ENCODE measurements at regions not wholly inside any gene's neighbourhood (a gene's known extent, or its start where the extent isn't known, plus 50 kb on each side); places are given as distances from the start of the nearest gene placed in this dataset.

GRCh38 chr12:13595536-13596443 lies 385.6 kb downstream of the GRIN2B start:
- no peaks in the 10 kb centered on the region for H3K9me3 ChIP-seq (ENCODE audit: control insufficient read depth in 5 of 5, low read length in 5 of 5)
- H3K27ac ChIP-seq (ENCODE audit: low read depth, low read length) = no peak overlapping the region
- no peaks in the 10 kb centered on the region for H3K27me3 ChIP-seq (ENCODE audit: control insufficient read depth in 5 of 5, insufficient read depth in 4 of 5, low read length in 5 of 5)

GRCh38 chr12:13594731-13595514 lies 386.5 kb downstream of the GRIN2B start:
- Histone ChIP-seq H3K4me1 (ENCODE audit: control insufficient read depth in 5 of 5, insufficient read depth in 5 of 5, low read length in 5 of 5) (no peaks in the 10 kb centered on the region), H3K9ac (ENCODE audit: low read length in 5 of 5) (no peak overlapping the region), H3K4me3 (ENCODE audit: low read depth in 1 of 5, low read length in 5 of 5) (no peak overlapping the region), H3K9me3 (ENCODE audit: control insufficient read depth in 5 of 5, low read length in 5 of 5) (no peaks in the 10 kb centered on the region), H3K27ac (ENCODE audit: low read depth, low read length) (no peak overlapping the region), H3K36me3 (ENCODE audit: control insufficient read depth in 5 of 5, insufficient read depth in 5 of 5, low read length in 5 of 5) (no peaks in the 10 kb centered on the region), H3K27me3 (ENCODE audit: control insufficient read depth in 5 of 5, insufficient read depth in 4 of 5, low read length in 5 of 5) (no peaks in the 10 kb centered on the region)

More at GRCh38 chr12:13595536-13596443, 385.6 kb downstream of the GRIN2B start:
- no peaks in the 10 kb centered on the region for H3K36me3 ChIP-seq (ENCODE audit: control insufficient read depth in 5 of 5, insufficient read depth in 5 of 5, low read length in 5 of 5)
- H3K9ac ChIP-seq (ENCODE audit: low read length in 5 of 5) = no peak overlapping the region
- H3K4me1 ChIP-seq (ENCODE audit: control insufficient read depth in 5 of 5, insufficient read depth in 5 of 5, low read length in 5 of 5) = no peaks in the 10 kb centered on the region
- H3K4me3 ChIP-seq (ENCODE audit: low read depth in 1 of 5, low read length in 5 of 5) = no peak overlapping the region

DNA sequence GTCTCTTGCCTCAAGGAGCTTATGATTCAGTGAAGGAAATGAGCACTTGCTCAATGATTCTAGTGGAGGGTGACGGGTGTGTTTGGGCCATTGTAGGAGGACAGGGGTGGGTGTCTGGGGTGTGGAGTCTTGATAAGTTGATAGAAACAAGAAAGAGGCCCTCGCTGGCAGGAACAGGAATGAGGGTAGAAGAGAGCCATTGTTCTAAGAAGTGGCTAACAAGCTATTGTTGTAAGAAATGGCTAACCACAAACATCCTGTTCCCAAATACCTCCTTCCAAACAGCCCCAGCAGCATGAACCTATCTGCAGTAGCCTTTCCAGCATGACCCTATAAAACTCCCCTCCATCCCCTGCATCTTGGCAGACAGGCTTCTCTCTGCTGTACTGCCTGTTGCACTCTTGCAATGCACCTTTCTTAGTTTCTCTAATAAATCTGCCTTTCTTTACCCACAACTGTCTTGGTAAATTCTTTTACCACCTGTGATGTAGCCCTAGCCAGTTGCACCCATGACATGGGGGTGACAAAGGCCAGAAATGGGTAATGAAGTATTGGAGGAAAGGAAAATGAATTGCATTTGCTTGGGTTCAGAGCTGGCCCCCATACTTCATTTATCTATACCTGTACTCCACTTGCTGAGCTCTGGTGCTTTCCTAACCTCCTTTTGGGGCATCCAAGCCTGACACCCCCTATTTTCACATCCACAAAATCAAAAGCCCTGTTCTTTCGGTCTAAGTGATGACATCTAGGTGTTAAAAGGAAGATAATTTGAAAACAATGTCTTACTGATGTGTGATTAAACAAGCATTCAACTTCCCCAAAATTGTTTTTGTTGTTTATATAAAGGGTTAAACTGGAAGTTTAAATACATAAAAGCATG lies 389.1 kb downstream of the GRIN2B start:
- H3K27ac ChIP-seq (ENCODE audit: low read depth, low read length) = no peak overlapping the region
- no peak overlapping the region for H3K4me3 ChIP-seq (ENCODE audit: low read depth in 1 of 5, low read length in 5 of 5)
- H3K9ac ChIP-seq (ENCODE audit: low read length in 5 of 5) = no peak overlapping the region
- H3K4me1 ChIP-seq (ENCODE audit: control insufficient read depth in 5 of 5, insufficient read depth in 5 of 5, low read length in 5 of 5) = no peaks in the 10 kb centered on the region
- no peaks in the 10 kb centered on the region for H3K27me3 ChIP-seq (ENCODE audit: control insufficient read depth in 5 of 5, insufficient read depth in 4 of 5, low read length in 5 of 5)
- no peaks in the 10 kb centered on the region for H3K36me3 ChIP-seq (ENCODE audit: control insufficient read depth in 5 of 5, insufficient read depth in 5 of 5, low read length in 5 of 5)
- no peaks in the 10 kb centered on the region for H3K9me3 ChIP-seq (ENCODE audit: control insufficient read depth in 5 of 5, low read length in 5 of 5)

DNA sequence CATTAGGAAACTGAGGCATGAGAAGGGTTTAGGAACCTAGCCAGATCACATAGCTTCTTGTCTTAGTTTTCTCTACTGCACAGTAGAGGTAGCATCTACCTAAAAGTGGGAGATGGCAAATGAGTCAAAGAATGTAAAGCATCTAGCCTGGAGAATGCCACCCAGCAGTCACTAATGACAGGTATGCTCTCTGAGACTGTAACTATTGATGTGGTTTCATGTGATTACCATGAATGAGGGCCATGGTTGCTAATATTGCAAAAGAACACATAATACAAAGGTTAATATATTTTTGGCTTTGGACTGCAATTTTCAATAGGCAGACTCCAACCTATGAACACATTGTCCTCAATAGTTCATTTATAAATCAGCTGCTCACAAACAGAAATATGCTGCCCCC lies 389.9 kb downstream of the GRIN2B start:
- H3K9ac ChIP-seq (ENCODE audit: low read length in 5 of 5) = no peak overlapping the region
- H3K9me3 ChIP-seq (ENCODE audit: control insufficient read depth in 5 of 5, low read length in 5 of 5) = no peaks in the 10 kb centered on the region
- H3K36me3 ChIP-seq (ENCODE audit: control insufficient read depth in 5 of 5, insufficient read depth in 5 of 5, low read length in 5 of 5) = no peaks in the 10 kb centered on the region
- H3K27me3 ChIP-seq (ENCODE audit: control insufficient read depth in 5 of 5, insufficient read depth in 4 of 5, low read length in 5 of 5) = no peaks in the 10 kb centered on the region
- H3K4me3 ChIP-seq (ENCODE audit: low read depth in 1 of 5, low read length in 5 of 5) = no peak overlapping the region
- no peak overlapping the region for H3K27ac ChIP-seq (ENCODE audit: low read depth, low read length)
- no peaks in the 10 kb centered on the region for H3K4me1 ChIP-seq (ENCODE audit: control insufficient read depth in 5 of 5, insufficient read depth in 5 of 5, low read length in 5 of 5)

GRCh38 chr12:13591059-13591458 lies 390.3 kb downstream of the GRIN2B start:
- H3K27ac ChIP-seq (ENCODE audit: low read depth, low read length) = no peak overlapping the region
- H3K4me1 ChIP-seq (ENCODE audit: control insufficient read depth in 5 of 5, insufficient read depth in 5 of 5, low read length in 5 of 5) = no peaks in the 10 kb centered on the region
- H3K36me3 ChIP-seq (ENCODE audit: control insufficient read depth in 5 of 5, insufficient read depth in 5 of 5, low read length in 5 of 5) = no peaks in the 10 kb centered on the region
- H3K9me3 ChIP-seq (ENCODE audit: control insufficient read depth in 5 of 5, low read length in 5 of 5) = no peaks in the 10 kb centered on the region
- H3K4me3 ChIP-seq (ENCODE audit: low read depth in 1 of 5, low read length in 5 of 5) = no peak overlapping the region
- H3K9ac ChIP-seq (ENCODE audit: low read length in 5 of 5) = no peak overlapping the region
- no peaks in the 10 kb centered on the region for H3K27me3 ChIP-seq (ENCODE audit: control insufficient read depth in 5 of 5, insufficient read depth in 4 of 5, low read length in 5 of 5)

DNA sequence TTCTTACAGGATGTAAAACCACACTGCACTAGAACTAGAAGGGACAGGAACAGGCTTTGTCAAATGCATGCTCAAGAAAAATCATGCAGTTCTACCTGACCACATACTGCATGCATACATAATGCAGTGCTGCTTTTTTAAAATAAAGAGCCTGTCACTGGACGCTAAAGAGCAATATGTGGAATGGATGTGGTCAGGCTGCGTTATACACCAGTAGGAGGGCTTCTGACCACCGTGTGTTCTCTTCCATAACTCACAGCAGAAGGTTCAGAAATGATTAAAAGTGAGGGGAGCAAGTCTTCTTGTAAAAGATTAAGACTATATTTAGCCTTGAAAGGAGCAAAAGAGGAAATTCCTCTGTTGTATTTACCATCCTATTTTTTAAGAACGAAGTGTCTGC lies 392.0 kb downstream of the EMP1 start:
- H3K27ac ChIP-seq (ENCODE audit: low read depth, low read length) = no peak overlapping the region
- H3K4me3 ChIP-seq (ENCODE audit: low read depth in 1 of 5, low read length in 5 of 5) = no peak overlapping the region
- no peaks in the 10 kb centered on the region for H3K36me3 ChIP-seq (ENCODE audit: control insufficient read depth in 5 of 5, insufficient read depth in 5 of 5, low read length in 5 of 5)
- no peak overlapping the region for H3K9ac ChIP-seq (ENCODE audit: low read length in 5 of 5)
- no peaks in the 10 kb centered on the region for H3K9me3 ChIP-seq (ENCODE audit: control insufficient read depth in 5 of 5, low read length in 5 of 5)
- no peaks in the 10 kb centered on the region for H3K4me1 ChIP-seq (ENCODE audit: control insufficient read depth in 5 of 5, insufficient read depth in 5 of 5, low read length in 5 of 5)
- H3K27me3 ChIP-seq (ENCODE audit: control insufficient read depth in 5 of 5, insufficient read depth in 4 of 5, low read length in 5 of 5) = no peaks in the 10 kb centered on the region

- H3K27ac ChIP-seq (ENCODE audit: low read depth, low read length) = no peak overlapping the region
- H3K36me3 ChIP-seq (ENCODE audit: control insufficient read depth in 5 of 5, insufficient read depth in 5 of 5, low read length in 5 of 5) = no peaks in the 10 kb centered on the region
- H3K4me3 ChIP-seq (ENCODE audit: low read depth in 1 of 5, low read length in 5 of 5) = no peak overlapping the region
- no peaks in the 10 kb centered on the region for H3K27me3 ChIP-seq (ENCODE audit: control insufficient read depth in 5 of 5, insufficient read depth in 4 of 5, low read length in 5 of 5)
- H3K9me3 ChIP-seq (ENCODE audit: control insufficient read depth in 5 of 5, low read length in 5 of 5) = no peaks in the 10 kb centered on the region
- no peak overlapping the region for H3K9ac ChIP-seq (ENCODE audit: low read length in 5 of 5)
- no peaks in the 10 kb centered on the region for H3K4me1 ChIP-seq (ENCODE audit: control insufficient read depth in 5 of 5, insufficient read depth in 5 of 5, low read length in 5 of 5)
Observed at GRCh38 chr12:13587721-13588390, 391.3 kb downstream of the EMP1 start.

- Histone ChIP-seq H3K27ac (ENCODE audit: low read depth, low read length) (no peak overlapping the region), H3K4me3 (ENCODE audit: low read depth in 1 of 5, low read length in 5 of 5) (no peak overlapping the region), H3K4me1 (ENCODE audit: control insufficient read depth in 5 of 5, insufficient read depth in 5 of 5, low read length in 5 of 5) (no peaks in the 10 kb centered on the region), H3K36me3 (ENCODE audit: control insufficient read depth in 5 of 5, insufficient read depth in 5 of 5, low read length in 5 of 5) (no peaks in the 10 kb centered on the region), H3K9ac (ENCODE audit: low read length in 5 of 5) (no peak overlapping the region), H3K27me3 (ENCODE audit: control insufficient read depth in 5 of 5, insufficient read depth in 4 of 5, low read length in 5 of 5) (no peaks in the 10 kb centered on the region), H3K9me3 (ENCODE audit: control insufficient read depth in 5 of 5, low read length in 5 of 5) (no peaks in the 10 kb centered on the region)
Observed at GRCh38 chr12:13586361-13586760, 389.8 kb downstream of the EMP1 start.

GRCh38 chr12:13584541-13584940 lies 388.0 kb downstream of the EMP1 start:
- no peaks in the 10 kb centered on the region for H3K27me3 ChIP-seq (ENCODE audit: control insufficient read depth in 5 of 5, insufficient read depth in 4 of 5, low read length in 5 of 5)
- H3K27ac ChIP-seq (ENCODE audit: low read depth, low read length) = no peak overlapping the region

More at GRCh38 chr12:13584541-13584940, 388.0 kb downstream of the EMP1 start:
- Histone ChIP-seq H3K9me3 (ENCODE audit: control insufficient read depth in 5 of 5, low read length in 5 of 5) (no peaks in the 10 kb centered on the region), H3K4me3 (ENCODE audit: low read depth in 1 of 5, low read length in 5 of 5) (no peak overlapping the region), H3K4me1 (ENCODE audit: control insufficient read depth in 5 of 5, insufficient read depth in 5 of 5, low read length in 5 of 5) (no peaks in the 10 kb centered on the region), H3K36me3 (ENCODE audit: control insufficient read depth in 5 of 5, insufficient read depth in 5 of 5, low read length in 5 of 5) (no peaks in the 10 kb centered on the region), H3K9ac (ENCODE audit: low read length in 5 of 5) (no peak overlapping the region)

Data from subcutaneous abdominal adipose tissue (tissue), 5 donors.